GM12874 (cell line): ENCODE measurements at regions not wholly inside any gene's neighbourhood (a gene's known extent, or its start where the extent isn't known, plus 50 kb on each side); places are given as distances from the start of the nearest gene placed in this dataset.

ENCODE experiments used
- CTCF ChIP-seq: IDR thresholded peaks from 2 replicates; pipeline ENCODE4 v1.5.1; 2011; ENCODE audit warnings: low read depth, mild to moderate bottlenecking, control low read depth, low read length, moderate library complexity; ENCODE audit not compliant: insufficient read depth

- no peak for TF ChIP-seq CTCF
These were observed 226.5 kb upstream of the TUSC1 start for GRCh38 chr9:25904701-25905100.

- TF ChIP-seq CTCF: no peak
These were observed 213.3 kb upstream of the TUSC1 start for GRCh38 chr9:25891527-25891926.

GRCh38 chr9:25889661-25890060 lies 211.4 kb upstream of the TUSC1 start:
- TF ChIP-seq CTCF: no peak

- TF ChIP-seq CTCF: no peak
These were observed 198.0 kb upstream of the TUSC1 start for GRCh38 chr9:25876248-25876647.

- no peak for TF ChIP-seq CTCF
These were observed 186.3 kb upstream of the TUSC1 start for GRCh38 chr9:25864509-25864908.

- no peak for TF ChIP-seq CTCF
These were observed 183.2 kb upstream of the TUSC1 start for GRCh38 chr9:25861421-25861820.

- no peak for TF ChIP-seq CTCF
These were observed 178.9 kb upstream of the TUSC1 start for GRCh38 chr9:25857147-25857546.

GRCh38 chr9:25850803-25851202 lies 172.6 kb upstream of the TUSC1 start:
- no peak for TF ChIP-seq CTCF
